ENCODE measurements at regions not wholly inside any gene's neighbourhood (a gene's known extent, or its start where the extent isn't known, plus 50 kb on each side); places are given as distances from the start of the nearest gene placed in this dataset.
"Not testable (repeated sequence)": the region's sequence is repeated elsewhere in the genome, so short reads cannot be mapped to it uniquely, and the experiment has no call there.

DNA sequence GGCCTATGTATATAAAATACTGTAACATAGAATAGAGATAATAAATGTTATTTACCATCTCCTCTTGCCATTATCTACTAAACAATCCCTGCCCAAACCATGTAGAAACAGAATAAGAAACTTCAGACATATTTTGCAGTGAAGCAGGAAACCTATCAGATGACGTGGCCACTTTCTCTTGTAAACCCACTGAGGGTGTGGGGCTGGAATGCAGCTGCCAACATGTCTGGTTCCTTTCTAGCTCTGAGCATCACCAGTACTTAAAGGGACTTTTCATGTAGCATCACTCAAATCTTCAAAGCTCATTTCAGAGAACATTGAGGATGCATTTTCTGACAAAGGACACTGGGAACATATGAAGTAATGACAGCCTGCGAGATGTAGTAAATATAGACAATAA lies 251.8 kb downstream of the LPIN1 start:
- no peak for DNase-seq

DNA sequence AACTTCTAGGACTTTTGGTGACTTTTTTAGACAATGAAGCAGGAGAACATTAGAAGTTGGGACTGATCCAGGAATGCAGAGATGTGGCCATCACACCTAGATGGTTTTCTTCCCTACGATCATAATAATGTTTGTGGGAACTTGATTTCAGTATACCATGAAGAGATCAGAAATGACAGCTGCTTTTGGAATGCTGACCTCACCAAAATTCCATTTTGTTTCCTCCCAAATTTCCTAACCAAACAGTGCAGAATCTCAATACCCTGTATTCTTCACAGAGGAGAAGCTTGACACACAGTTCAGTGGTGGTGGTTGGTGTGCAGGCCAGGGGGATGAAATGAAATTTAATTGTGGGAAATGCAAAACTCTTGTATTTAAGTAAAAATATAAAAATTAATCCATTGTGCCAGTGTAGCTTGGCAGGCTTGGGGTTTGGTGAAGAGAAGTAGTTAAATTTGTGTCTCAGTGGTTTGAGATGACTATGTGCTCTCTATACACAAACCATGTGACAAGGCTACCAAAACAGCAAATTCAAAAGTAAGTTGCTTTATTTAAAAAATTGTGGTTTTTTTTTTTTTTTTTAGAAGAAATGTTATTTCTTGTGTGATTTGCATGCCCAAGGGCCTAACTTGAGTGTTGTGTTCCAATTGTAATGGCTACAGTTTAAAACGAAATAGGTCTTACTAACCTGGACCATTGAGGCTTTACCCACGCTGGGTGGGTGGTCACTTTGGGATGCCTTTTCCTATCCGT lies 252.4 kb downstream of the LPIN1 start:
- DNase-seq = no peak

DNA sequence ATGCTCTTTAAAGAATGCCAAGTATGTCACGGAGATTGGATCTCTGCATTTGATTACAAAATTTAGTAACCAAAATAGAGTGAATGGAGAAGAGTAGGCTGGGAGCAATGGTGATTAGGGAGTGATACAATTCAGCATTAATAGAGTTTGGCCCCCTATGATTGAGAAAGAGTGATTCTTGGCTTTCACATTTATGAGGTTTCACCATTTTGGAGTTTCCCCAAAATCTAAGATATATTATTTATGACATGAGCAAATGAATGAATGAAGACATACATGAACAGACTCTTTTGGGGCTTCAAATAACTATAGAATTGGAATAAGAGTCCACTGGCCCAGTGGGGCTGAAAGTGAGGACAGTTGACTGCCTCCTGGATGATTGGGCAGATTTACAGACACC lies 255.2 kb downstream of the LPIN1 start:
- no peak for DNase-seq

DNA sequence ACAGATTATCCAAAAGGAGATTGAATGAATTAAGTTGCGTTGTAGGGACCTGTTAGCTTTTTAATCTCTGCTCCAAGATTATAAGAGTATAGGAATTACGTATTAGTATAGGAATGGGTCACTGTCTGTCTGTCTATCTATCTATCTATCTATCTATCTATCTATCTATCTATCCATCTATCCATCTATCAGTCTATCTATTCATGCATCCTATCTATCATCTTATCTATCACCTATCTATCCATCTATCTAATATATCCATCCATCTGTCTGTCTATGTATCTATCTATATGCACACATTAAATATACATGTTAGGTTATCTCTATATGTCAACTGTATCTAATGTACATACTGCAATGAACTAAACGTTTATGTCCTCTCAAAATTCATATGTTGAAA lies 255.8 kb downstream of the LPIN1 start:
- no peak for DNase-seq

DNA sequence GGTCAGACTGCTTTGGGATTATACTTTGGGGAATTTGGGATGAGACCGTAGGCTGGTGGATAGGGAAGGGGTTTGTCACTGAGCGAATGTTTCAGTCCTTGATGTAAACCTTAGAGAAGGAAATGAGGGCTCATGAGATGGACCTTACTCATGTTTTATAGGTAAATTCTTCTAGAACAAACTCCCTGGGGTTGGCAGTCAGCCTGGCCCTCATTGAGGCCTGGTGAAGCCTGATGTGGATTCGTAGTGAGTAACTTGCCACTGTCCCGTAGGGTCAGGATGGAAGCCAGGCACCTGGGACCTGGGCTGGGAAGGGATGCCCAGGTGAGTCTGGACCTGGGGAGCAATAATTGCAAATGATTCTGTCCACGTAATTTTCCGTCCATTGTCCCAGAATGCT lies 258.3 kb downstream of the LPIN1 start:
- no peak for DNase-seq

DNA sequence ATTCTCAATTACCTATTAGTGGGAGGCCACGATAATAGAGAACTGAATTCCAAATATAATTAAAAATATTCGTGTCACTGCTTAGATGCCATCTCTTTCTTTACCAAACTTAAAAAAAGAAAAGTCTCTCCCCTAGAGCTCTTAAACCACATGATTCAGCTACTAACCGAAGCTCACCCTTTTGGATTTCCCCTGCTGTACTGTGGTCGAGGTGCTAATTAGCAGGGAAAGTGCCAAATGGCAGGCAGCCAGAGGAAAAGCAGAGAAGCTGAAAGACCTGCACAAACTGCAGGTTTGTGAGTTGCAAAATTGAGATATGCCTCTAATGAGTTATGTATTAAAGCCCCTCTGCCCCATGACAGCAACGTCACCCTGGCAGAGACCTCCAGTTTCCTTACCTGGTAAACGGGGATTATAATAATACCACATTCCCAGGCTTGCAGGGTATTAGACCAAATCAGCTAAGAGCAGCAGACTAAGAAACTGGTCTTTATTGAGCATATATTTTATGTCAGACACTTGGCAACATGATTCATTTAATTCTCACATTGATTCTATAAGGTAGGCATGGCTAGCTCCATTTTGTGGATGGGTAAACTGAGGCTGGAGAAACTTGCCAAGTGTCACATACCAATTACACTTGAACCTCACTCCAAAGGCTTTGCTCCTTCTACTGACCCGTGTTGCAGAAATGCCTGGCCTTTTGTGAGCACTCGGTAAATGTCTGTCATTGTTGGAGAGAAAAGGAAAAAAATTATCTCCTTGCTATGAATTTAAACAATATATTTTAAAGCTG lies 259.7 kb downstream of the LPIN1 start:
- DNase-seq = peak; percentile 51

DNA sequence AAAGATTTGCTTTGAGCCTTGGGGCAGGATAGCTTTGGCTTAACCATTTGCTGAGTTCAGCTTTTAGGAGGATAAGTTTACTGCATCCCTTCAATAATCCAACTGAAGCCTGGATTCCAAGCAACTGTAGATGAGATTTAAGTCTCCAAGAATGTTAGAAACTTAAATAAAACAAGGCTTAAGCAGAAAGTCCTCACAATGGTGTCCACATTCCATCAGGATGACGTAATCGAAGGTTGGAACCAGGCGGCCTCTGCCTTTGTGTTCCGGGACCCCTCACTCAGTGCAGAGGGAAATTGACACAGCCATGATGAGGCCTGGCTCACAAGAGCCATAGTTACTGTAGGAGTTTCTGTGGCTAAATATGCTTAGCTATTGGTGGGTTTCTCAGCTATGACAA lies 260.4 kb downstream of the LPIN1 start:
- no peak for DNase-seq

DNA sequence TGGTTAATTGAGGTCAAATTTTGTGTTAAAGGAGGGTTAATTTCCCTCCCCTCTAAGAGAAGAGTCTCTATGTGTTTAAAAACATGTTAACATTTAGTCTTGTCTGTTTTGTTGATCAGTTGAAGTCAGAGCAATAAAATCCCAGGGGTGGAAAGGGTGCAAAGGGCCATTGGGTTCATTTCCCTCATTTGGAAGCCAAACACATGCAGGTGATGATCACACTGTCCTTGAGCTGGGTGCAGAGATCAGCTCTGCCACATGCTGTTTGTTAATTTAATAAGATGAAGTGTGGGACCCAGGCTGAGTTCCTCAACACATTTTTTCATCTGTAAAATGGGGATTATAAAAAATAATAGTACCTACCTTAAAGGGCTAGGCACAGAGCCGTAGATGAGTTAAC lies 260.9 kb downstream of the LPIN1 start:
- no peak for DNase-seq

DNA sequence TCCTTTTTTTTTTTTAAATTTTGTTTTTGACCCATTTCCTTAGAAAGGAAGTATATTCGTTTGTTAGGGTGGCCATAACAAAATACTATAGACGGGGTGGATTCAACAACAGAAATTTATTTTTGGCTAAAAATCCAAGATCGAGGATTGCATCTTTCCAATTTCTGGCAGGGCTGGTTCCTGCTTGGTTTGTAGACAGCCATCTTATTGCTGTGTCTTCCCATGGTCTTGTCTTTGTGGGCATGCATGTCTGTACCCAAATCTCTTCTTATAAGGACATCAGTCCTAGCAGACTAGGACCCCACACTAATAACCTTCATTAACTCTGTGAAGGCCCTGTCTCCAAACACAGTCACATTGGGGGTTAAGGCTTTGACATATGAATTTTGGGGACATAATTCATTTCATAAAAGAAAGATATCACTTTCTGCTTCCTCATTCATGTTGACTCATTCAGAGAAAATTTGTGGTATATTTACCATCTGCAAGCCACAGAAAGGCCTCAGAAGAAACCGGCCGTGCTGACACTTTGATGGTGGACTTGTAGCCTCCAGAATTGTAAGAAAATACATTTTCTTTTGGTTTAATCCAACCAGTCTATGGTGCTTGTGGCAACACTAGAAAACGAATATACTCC lies 262.1 kb downstream of the LPIN1 start:
- DNase-seq = no peak

DNA sequence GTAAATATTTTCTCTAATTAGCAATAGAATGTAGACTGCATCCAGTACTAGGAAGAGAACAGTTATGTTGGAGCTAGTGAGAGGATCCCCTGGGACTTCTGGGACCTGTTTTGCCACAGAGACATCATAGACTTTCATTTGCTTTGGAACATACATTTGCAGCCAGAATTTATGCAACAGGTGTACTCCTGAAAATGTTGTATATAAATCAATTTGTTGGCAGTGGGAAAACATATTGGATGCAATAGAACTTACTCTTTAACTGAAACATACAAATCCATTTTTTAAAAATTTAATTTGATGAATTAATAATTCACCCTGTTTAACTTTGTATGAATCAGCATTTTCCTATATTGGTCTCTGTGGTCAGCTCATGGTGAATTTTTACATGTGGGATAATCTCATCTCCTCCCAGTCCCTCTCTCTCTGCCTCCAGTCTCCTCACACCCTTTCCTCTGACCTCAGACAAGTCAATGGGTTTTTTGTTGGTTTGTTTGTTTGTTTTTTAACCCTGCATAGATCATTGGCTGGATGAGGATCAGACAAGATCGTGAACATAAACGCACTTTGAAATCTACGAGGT lies 263.0 kb downstream of the LPIN1 start:
- DNase-seq = no peak

DNA sequence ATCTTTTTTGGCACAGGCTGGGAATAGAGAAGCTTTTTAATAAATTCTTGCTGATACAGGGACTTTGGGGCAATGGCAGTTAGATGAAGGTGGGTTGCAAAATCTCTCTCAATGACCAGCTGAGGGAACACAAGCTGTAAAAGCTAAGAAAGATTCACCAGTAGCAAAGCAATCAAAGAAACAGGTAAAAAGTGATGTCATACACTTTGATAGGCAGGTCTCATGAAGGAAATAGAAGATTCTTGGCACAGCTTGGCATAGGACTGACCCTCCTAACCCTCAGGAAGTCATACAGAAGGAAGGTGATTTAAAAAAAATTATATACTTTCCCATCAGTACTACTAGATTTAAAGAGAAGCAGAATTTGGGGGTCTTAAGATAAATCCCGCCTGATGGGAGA lies 263.6 kb downstream of the LPIN1 start:
- DNase-seq = no peak

DNA sequence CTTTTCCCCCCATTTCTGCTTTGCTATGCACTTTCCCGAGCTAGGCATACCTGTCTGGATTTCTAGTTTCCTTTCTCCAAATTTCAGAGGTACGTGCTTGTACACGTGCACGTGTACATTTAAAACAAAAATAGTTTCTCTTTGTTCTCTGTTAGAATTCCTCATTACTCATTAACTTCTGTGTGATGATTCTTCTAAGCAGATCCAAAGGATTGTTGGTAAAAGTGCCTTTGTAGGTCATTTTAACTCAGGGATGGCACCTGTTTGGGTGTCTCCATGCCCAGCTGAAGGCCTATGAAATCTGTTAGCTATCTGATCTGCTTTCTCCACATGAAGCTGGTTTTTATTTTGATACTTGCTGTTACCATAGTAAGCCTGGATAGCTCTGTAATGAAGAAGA lies 264.3 kb downstream of the LPIN1 start:
- no peak for DNase-seq

DNA sequence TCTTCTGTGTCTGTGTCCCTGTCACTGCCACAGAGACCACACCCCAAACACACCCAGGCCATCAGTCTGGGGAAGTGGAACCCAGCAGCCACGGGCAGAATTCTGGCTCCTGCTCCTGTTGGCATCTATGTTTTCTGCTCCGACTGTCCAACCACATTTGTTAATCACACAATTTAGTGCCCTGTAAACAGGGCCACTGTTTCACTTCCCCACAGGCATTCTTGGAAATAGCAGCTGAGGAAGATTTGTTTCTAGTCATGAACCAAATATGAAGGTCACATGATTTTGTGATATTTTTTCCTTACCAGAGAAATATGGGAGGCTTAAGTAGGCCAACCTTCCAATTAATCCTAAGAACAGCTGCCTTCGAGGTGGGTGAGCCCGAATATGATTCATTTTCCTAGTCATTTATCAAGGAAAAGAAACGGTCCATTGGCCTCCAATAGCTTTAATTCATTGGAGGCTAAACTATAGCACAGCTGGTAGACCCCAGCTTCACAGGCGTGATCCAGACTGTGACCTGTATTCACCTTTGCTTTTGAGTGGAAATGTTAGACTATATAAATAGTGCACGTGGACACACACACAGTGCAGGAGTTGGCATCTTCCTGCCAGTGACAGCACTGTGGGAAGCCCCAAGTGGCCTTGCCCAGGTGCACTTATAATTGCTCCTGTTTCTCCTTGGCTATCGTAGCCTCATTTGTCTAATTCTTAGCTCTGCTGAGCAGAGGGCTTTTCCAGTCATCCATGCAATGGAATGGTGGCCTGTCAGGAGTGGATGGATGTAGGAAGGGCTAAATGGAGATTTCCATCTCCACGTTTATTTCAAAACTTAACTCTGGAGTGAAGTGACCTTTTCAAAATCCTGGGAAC lies 267.9 kb downstream of the LPIN1 start:
- DNase-seq = no peak

DNA sequence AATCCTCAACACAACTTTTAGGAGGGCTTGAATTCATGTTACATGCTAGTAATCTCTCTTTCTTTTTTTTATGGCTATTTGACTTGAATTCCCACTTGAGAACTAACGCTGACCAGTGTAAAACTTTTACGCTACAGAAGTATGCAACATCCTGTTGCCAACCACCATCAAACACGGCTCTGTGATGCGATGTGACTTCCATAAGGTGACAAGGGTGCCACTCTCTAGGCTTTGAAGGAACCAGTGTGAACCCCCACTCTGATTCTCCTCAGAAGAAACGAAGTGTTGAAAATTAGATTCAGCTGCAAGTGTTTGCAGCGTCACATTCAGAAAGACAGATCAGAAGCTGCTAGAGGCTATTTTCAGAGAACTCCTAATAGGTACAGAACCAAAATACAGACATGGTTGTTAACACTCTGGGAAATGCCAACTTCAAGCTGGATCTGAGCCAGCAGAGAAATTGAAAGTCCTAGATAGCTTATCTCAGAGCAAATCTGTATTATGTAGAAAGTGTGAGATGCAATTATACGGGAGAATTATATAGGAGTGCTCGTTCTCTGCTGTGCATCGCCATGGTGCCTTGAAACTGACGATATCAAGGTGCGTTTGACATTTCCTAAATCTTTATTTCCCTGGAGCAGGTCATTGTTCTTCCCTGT lies 271.2 kb downstream of the LPIN1 start:
- DNase-seq = no peak

DNA sequence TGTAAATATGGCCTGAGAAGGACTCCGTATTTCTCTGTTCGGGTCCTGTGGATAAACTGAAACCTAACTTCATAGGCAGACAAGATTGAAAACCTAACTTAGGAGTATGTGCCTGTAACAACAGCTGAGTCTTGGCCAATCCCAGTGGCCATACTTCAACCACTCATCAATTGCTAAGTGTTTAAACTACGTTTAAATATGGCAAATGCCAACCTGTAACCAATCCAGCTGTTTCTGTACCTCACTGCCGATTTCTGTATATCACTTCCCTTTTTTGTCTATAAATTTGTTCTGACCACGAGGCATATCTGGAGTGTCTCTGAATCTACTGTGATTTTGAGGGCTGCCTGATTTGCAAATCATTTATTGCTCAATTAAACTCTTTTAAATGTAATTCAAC lies 272.3 kb downstream of the LPIN1 start:
- DNase-seq = not testable (repeated sequence)

DNA sequence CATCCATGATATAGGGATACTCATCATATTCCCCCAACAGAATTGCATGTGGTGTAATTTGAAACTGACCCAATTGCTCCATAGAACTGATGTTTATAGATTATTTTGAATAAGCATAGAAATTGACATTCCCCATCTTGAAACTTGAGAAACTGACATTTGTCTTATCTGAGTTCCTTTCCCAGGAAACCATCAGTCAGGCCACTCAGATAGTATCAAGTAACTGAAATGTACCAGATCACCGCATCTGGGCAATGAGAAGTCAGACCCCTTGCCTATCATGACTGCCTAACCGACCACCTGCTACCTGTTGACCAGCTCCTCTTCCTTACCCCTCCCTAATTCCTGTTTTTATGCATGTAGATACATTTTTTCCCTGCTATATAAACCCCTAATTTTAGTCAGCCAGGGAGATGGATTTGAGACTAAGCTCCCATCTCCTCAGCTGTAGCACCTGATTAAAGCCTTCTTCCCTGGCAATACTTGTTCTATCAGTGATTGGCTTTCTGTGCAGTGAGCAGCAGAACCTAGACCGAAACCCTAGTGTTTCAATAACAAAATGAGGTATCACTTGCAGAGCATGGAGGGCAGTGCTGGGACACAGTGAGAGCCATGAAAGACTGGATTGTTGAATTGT lies 274.5 kb downstream of the LPIN1 start:
- DNase-seq = no peak

DNA sequence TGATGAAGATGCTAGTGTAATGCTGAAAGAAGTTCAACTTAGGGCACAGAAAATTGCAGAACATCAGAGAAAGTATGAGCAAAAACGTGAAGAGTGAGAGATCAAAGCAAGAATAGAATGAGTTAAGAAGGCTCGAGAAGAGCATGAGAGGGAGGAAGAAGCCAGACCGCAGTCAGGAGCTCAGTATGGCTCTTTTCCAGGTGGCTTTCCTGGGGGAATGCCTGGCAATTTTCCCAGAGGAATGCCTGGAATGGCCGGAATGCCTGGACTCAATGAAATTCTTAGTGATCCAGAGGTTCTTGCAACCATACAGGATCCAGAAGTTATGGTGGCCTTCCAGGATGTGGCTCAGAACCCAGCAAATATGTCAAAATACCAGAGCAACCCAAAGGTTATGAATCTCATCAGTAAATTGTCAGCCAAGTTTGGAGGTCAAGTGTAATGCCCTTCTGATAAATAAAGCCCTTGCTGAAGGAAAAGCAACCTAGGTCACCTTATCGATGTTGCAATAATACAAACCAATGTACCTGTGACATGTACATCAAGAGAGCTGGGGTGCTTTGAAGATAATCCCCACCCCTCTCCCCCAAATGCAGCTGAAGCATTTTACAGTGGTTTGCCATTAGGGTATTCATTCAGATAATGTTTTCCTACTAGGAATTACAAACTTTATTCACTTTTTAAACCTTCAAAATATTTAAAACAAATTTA lies 277.9 kb downstream of the LPIN1 start:
- DNase-seq = not testable (repeated sequence)

DNA sequence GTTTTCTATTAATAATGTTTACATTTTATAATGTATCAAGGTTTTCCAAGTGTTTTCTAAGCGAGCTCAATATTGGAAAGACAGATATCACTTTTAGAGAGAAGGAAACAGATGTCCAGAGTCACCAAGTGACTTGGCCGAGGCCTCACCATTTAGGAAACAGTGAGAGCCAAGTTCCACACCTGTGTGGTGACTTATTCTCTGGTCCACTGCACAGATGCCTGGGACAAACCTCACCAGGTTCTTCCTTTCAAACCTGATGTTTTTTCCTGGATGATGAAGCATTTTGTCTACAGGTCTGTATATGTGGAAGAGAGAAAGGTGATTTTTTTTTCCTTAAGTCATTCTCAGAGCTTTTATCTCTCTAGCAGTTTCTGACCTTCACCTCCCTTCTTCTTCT lies 280.7 kb downstream of the LPIN1 start:
- no peak for DNase-seq

DNA sequence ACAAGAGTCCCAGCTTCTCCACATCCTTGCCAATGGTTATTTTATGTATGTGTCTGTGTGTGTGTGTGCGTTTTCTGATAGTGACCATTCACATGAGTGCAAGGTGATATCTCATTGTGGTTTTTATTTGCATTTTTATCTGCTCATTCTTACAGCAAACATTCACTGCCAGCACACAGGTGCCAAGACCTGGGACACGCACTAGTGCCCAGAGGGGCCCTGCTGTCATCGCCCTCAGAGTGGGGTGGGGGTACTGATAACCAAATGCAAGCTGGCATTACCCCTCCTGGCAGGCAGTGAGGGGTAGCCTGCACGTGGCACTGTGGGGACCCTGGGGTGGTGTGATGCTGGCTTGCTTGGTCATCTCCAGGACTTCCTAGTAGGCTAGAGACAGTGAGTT lies 285.4 kb downstream of the LPIN1 start:
- no peak for DNase-seq

DNA sequence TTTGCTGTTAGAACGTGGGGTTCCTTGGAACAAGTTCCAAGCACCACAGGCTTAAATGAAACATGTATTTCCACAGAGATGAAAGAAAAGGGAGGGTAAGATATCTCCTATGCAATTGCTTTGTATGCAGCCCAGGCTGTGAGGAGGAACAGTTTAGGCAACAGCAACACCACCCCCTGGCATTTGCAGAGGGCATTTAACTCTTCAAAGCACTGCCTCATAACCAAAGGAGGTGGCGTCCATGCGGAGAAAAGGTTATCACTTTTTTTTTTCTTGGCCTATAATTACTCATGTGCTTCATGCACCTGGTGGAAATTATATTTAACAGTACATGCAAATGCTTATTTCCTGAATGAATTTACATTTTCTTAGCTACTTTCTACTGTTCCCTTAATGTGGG lies 286.0 kb downstream of the LPIN1 start:
- DNase-seq = no peak

DNA sequence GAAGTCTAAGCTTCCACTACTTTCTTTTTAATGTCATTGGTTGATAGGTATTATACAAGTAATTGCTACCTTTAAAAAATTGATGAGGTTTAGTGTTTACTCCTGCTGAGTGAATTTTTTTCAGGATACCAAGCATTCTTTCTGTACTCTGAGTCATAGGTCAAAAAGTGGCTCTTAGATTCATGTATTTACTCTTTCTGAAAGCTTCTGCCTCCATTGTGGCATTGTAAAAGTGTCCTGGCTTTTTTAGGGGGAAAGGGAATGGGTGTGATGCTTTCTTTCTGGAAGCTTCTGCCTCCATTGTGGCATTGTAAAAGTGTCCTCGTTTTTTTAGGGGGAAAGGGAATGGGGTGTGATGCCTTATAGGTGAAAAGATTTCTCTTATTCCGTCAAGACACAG lies 286.5 kb downstream of the LPIN1 start:
- DNase-seq = no peak
